Neural cell (in vitro differentiated cells): ENCODE measurements at regions not wholly inside any gene's neighbourhood (a gene's known extent, or its start where the extent isn't known, plus 50 kb on each side); places are given as distances from the start of the nearest gene placed in this dataset.

Source experiments
- H2AFZ ChIP-seq: fragments of 200-600, 300-800 bp; sonication (generic), shearing (Covaris generic); 2 replicates; pipeline ENCODE4 v1.6.0; 2014; ENCODE audit warnings: low read depth, mild to moderate bottlenecking, antibody characterized with exemption, low read length, moderate library complexity
- H3F3A ChIP-seq: fragments of 200-600 bp; shearing (Covaris generic); 2 replicates; pipeline ENCODE4 v1.6.1; 2016; ENCODE audit warnings: mild to moderate bottlenecking, moderate library complexity, mixed read lengths, antibody characterized with exemption, low read length; ENCODE audit not compliant: insufficient read depth, poor library complexity, severe bottlenecking
- H3K27ac ChIP-seq: fragments of 200-600, 300-800 bp; sonication (generic), shearing (Covaris generic); 2 replicates; pipeline ENCODE4 v1.5.1; 2014; ENCODE audit warnings: mild to moderate bottlenecking, low read length, moderate library complexity
- H3K27me3 ChIP-seq: fragments of 300-800, 200-600 bp; sonication (generic), shearing (Covaris generic); 2 replicates; pipeline ENCODE4 v1.6.0; 2014; ENCODE audit warnings: mild to moderate bottlenecking, low read depth, low read length, moderate library complexity; ENCODE audit not compliant: insufficient read depth
- H3K36me3 ChIP-seq: fragments of 300-800, 200-600 bp; sonication (generic), shearing (Covaris generic); 2 replicates; pipeline ENCODE4 v1.5.1; 2014; ENCODE audit warnings: mild to moderate bottlenecking, antibody characterized with exemption, low read length, moderate library complexity; ENCODE audit not compliant: insufficient read depth
- H3K4me2 ChIP-seq: fragments of 300-800, 200-600 bp; sonication (generic), shearing (Covaris generic); 2 replicates; pipeline ENCODE4 v1.6.0; 2014; ENCODE audit warnings: mild to moderate bottlenecking, low read length
- H3K4me3 ChIP-seq: fragments of 300-800, 200-600 bp; sonication (generic), shearing (Covaris generic); 2 replicates; pipeline ENCODE4 v1.5.1; 2014; ENCODE audit warnings: mild to moderate bottlenecking, low read length, moderate library complexity
- H3K79me2 ChIP-seq: fragments of 200-600 bp; shearing (Covaris generic); replicated peaks from 2 replicates; pipeline ENCODE4 v1.6.0; 2014; ENCODE audit warnings: mild to moderate bottlenecking, low read length, moderate library complexity; ENCODE audit not compliant: insufficient read depth
- H3K9ac ChIP-seq: fragments of 300-800, 200-600 bp; sonication (generic), shearing (Covaris generic); 2 replicates; pipeline ENCODE4 v1.6.1; 2016; ENCODE audit warnings: mild to moderate bottlenecking, low read length, mixed read lengths
- H3K9me2 ChIP-seq: fragments of 200-600 bp; shearing (Covaris generic); 2 replicates; pipeline ENCODE4 v1.6.1; 2016; ENCODE audit warnings: mild to moderate bottlenecking, low read length, mixed read lengths; ENCODE audit not compliant: insufficient read depth
- H3K9me3 ChIP-seq: fragments of 200-600, 300-800 bp; sonication (generic), shearing (Covaris generic); 2 replicates; pipeline ENCODE4 v1.6.1; 2016; ENCODE audit warnings: mild to moderate bottlenecking, mixed run types, low read length, moderate library complexity, mixed read lengths
- H4K20me1 ChIP-seq: fragments of 200-600 bp; shearing (Covaris generic); 2 replicates; pipeline ENCODE4 v1.6.1; 2016; ENCODE audit warnings: mild to moderate bottlenecking, mixed run types; ENCODE audit not compliant: insufficient read depth
- EP300 ChIP-seq: fragments of 450-650 bp; conservative IDR thresholded peaks from 2 replicates; pipeline ENCODE4 v1.6.1; 2014; ENCODE audit warnings: antibody characterized with exemption, mild to moderate bottlenecking, moderate library complexity; ENCODE audit not compliant: poor library complexity, severe bottlenecking
- EZH2 ChIP-seq: fragments of 200-600, 300-800 bp; shearing (Covaris generic), sonication (generic); IDR thresholded peaks from 2 replicates; pipeline ENCODE4 v1.6.1; 2014; ENCODE audit warnings: antibody characterized with exemption, low read length, borderline replicate concordance, mild to moderate bottlenecking; ENCODE audit not compliant: insufficient read depth, poor library complexity, severe bottlenecking
- MXI1 ChIP-seq: fragments of 450-650 bp; conservative IDR thresholded peaks from 2 replicates; pipeline ENCODE4 v1.6.1; 2014; ENCODE audit warnings: antibody characterized with exemption, mild to moderate bottlenecking; ENCODE audit not compliant: poor library complexity, severe bottlenecking
- POLR2AphosphoS5 ChIP-seq: IDR thresholded peaks from 2 replicates; pipeline ENCODE4 v1.6.1; 2012
- RAD21 ChIP-seq: fragments of 450-650 bp; conservative IDR thresholded peaks from 2 replicates; pipeline ENCODE4 v1.6.1; 2014; ENCODE audit warnings: antibody characterized with exemption, mild to moderate bottlenecking, moderate library complexity
- REST ChIP-seq: IDR thresholded peaks from 2 replicates; pipeline ENCODE4 v1.6.1; 2012; ENCODE audit warnings: borderline replicate concordance
- SMC3 ChIP-seq: fragments of 450-650 bp; conservative IDR thresholded peaks from 2 replicates; pipeline ENCODE4 v1.6.1; 2014; ENCODE audit warnings: antibody characterized with exemption, mild to moderate bottlenecking, moderate library complexity; ENCODE audit not compliant: poor library complexity
- TAF1 ChIP-seq: IDR thresholded peaks from 2 replicates; pipeline ENCODE4 v1.6.1; 2012; ENCODE audit warnings: low read depth
- TF ChIP-seq, protein P1 (sequence below): fragments of 450-650 bp; IDR thresholded peaks from 2 replicates; pipeline ENCODE4 v1.5.1; 2014; ENCODE audit warnings: antibody characterized with exemption, mild to moderate bottlenecking, moderate library complexity; ENCODE audit not compliant: poor library complexity, severe bottlenecking

DNA sequence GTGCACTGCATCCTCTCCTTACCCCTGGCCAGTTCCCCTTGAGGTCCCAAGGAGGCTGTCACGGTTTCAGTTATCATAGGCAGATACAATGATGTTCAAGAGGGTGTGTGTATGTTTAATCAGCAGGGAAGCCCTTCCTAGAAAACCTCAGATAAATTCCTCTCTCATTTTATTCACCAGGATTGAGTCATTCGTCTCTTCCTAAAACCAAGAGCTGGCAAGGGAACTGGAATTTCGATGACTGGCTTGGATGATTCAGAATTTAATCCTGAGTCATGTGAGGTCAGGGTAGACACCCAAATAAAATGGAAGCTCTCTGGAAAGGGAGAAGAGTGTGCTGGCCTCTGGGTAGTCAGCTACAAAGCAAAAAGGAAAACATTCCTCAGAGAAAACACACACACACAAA is 106.2 kb upstream of the RAPGEF2 start:
- Histone ChIP-seq H2AFZ (no peak overlapping the region), H3K4me3 (no peak overlapping the region)
- TF ChIP-seq EZH2 (no peak), EP300 (no peak), RAD21 (no peak), TAF1 (no peak), REST (no peak), POLR2AphosphoS5 (no peak), SMC3 (no peak), MXI1 (no peak)
- TF ChIP-seq, protein P1, sequence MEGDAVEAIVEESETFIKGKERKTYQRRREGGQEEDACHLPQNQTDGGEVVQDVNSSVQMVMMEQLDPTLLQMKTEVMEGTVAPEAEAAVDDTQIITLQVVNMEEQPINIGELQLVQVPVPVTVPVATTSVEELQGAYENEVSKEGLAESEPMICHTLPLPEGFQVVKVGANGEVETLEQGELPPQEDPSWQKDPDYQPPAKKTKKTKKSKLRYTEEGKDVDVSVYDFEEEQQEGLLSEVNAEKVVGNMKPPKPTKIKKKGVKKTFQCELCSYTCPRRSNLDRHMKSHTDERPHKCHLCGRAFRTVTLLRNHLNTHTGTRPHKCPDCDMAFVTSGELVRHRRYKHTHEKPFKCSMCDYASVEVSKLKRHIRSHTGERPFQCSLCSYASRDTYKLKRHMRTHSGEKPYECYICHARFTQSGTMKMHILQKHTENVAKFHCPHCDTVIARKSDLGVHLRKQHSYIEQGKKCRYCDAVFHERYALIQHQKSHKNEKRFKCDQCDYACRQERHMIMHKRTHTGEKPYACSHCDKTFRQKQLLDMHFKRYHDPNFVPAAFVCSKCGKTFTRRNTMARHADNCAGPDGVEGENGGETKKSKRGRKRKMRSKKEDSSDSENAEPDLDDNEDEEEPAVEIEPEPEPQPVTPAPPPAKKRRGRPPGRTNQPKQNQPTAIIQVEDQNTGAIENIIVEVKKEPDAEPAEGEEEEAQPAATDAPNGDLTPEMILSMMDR: no peak

GRCh38 chr4:158997660-158998349 is 105.1 kb upstream of the RAPGEF2 start:
- Histone ChIP-seq H3K4me2 (no peak overlapping the region), H3F3A (no peaks in the 10 kb centered on the region), H4K20me1 (no peaks in the 10 kb centered on the region), H3K79me2 (no peaks in the 10 kb centered on the region), H2AFZ (no peak overlapping the region), H3K36me3 (no peaks in the 10 kb centered on the region), H3K27me3 (no peaks in the 10 kb centered on the region), H3K9me2 (no peaks in the 10 kb centered on the region), H3K9me3 (no peaks in the 10 kb centered on the region), H3K27ac (peak overlapping the region; percentile 64), H3K9ac (no peak overlapping the region), H3K4me3 (no peak overlapping the region)
- TF ChIP-seq RAD21 (no peak), MXI1 (no peak), EP300 (no peak), EZH2 (no peak), POLR2AphosphoS5 (no peak), SMC3 (no peak), REST (no peak), TAF1 (no peak)
- TF ChIP-seq, protein P1: no peak

More for the DNA sequence above, 106.2 kb upstream of the RAPGEF2 start:
- H3K27ac ChIP-seq: peak overlapping the region; percentile 5
- no peaks in the 10 kb centered on the region for H3K9me2 ChIP-seq
- H3K27me3 ChIP-seq: no peaks in the 10 kb centered on the region
- no peaks in the 10 kb centered on the region for H3K36me3 ChIP-seq
- H3K9ac ChIP-seq: no peak overlapping the region
- H3F3A ChIP-seq: no peaks in the 10 kb centered on the region
- H4K20me1 ChIP-seq: no peaks in the 10 kb centered on the region
- H3K4me2 ChIP-seq: no peak overlapping the region
- H3K79me2 ChIP-seq: no peaks in the 10 kb centered on the region
- H3K9me3 ChIP-seq: no peaks in the 10 kb centered on the region
